ENCODE measurements at regions not wholly inside any gene's neighbourhood (a gene's known extent, or its start where the extent isn't known, plus 50 kb on each side); places are given as distances from the start of the nearest gene placed in this dataset.
"Not testable (repeated sequence)": the region's sequence is repeated elsewhere in the genome, so short reads cannot be mapped to it uniquely, and the experiment has no call there.

GRCh38 chr17:45644637-45645036 is 139.5 kb upstream of the CRHR1 start:
- TF ChIP-seq CTCF (conservative IDR thresholded peaks at IDR 0.05; ENCODE audit: low read depth, low read length); EZH2 (IDR thresholded peaks at IDR 0.05; ENCODE audit: low read length, unreplicated experiment): not testable (repeated sequence)
